ENCODE measurements at regions not wholly inside any gene's neighbourhood (a gene's known extent, or its start where the extent isn't known, plus 50 kb on each side); places are given as distances from the start of the nearest gene placed in this dataset.

DNA sequence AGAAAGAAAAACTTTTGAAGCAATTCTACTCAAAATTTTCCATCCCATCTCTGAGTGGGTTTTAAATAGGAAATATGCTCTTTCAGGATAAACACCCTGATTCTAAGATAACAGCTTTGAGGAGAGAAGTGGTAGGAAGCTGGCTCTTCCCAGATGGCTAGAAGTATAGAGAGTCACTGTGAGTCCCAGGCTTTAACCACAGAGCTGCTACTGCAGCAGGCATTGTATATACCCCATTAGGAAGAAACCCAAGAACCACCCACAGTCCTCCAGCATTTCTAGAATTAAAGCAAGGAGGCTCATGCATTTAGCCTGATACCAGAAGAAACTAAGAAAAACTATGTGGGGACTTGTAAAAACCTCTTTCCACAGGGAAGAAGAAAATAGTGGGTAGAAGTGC, 1405.6 kb upstream of the TENM4 start:
- in situ Hi-C loops (cut with MboI; ENCODE audit: low pct_unique_long_range_greater_than_20kb, low sequenced_read_pairs): no loop called here
- DNase-seq: no peak

DNA sequence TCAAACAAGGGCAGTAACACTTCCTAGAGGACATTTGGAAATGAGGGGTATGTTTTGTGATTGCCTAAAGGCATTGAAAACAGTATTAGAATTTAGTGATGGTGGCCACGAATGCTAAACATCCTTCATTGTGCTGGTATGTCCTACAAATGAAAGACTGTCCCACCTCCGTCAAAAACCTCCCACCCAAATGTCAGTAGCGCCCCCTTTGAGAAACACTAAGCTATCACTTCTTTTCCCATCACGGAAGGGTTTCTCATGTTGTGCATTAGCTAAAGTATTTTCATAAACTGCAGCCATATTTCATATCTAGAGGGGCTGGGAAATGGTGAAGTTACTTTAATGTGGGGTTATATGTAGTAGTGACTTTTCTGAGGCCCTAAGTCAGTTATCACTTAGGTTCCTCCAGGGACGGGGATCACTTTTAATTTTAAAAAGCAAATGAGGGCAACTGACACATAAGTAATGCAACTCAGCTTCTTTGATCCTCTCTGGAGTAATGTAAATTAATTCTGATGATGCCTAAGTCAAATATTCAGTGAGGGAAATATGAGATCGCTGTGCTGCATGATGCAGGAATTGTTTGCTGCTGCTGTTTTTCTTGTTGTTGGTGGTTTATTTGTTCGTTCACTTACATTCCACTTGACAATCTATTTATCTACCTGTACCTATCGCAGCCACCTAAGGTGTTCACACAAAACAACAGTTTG, 1403.4 kb upstream of the TENM4 start:
- in situ Hi-C loops (cut with MboI; ENCODE audit: low pct_unique_long_range_greater_than_20kb, low sequenced_read_pairs): no loop called here

DNA sequence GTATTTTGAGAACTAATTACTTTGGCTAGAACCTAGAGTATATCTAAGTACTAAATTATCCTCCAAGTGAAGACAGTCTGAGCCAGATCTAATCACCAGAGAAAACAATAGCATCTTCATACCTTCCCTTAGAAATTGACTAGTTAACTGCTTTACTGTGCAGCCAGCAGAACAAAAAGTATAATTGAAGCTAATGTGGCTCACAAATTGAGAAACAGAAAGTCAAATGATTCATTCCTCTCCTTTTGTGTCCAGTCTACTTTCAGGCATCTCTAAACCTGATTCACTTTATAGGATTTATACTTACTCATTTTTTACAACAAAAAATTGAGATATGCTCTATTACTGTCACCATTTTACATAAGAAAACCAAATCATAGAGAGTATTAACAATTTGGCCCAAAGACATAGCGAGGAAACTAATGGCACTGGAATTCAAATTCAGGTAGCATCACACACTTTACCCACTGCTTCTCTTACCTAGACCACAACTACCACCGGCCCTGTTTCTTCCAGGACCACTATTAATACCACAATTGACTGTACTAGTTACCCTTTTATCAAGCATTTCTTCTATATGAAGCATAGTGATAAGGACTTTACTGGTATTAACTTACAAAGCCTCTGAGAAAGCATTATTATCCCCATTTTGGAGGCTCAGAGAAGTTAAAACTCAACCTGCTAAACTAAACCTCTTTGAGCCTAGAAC, 1402.6 kb upstream of the TENM4 start:
- in situ Hi-C loops (cut with MboI; ENCODE audit: low pct_unique_long_range_greater_than_20kb, low sequenced_read_pairs): no loop called here
- no peak for DNase-seq

More for the DNA sequence above, 1403.4 kb upstream of the TENM4 start:
- DNase-seq: no peak

DNA sequence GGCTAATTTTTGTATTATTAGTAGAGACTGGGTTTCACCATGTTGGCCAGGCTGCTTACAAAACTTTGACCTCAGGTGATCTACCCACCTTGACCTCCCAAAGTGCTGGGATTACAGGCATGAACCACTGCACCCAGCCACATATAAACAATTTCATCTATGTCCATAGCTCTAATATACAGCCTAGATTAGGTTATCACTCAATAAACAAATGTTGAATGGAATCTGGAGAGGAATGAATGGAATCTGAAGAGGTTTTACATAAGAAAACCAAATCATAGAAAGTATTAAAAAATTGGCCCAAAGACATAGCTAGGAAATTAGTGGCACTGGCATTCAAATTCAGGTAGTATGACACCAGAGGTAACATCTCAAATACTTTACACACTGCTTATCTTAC, 1401.4 kb upstream of the TENM4 start:
- in situ Hi-C loops (cut with MboI; ENCODE audit: low pct_unique_long_range_greater_than_20kb, low sequenced_read_pairs): no loop called here
- DNase-seq: no peak

DNA sequence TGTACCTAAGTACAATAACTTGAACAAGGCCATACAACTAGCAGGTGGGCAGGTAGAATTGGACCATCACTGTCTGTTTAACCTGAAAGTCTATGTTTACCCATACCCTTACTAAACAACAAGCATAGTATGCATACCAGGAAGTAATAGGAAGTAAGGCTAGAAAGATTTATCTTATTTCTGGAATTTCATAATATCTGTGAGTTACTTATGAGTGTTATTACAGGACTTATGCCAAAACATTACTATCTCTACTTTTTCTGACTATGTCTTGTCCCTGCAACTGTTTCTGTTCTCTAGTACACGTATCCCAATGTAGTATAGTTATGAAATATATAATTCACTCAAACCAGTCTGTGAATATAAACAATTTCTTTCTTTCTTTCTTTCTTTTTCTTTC, 1400.8 kb upstream of the TENM4 start:
- in situ Hi-C loops (cut with MboI; ENCODE audit: low pct_unique_long_range_greater_than_20kb, low sequenced_read_pairs): no loop called here
- DNase-seq: no peak

DNA sequence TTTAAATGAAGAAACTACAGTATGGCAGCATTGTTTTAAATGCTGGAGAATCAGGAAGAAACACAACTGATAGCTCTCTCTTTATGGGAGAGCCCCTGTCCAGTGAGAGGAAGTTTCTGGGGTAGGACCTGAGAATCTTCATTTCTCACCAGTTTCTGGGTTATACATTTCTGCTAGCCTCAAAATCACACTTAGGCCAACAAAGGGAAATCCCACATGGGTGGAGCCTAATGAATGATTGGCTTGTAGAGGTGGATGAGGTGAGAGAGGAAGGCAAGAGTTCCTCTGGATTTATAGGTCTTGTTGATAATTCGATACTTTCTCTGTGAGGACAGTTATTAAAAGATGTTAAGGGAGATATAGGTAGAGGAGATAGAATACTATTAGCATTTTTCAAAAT, 1397.3 kb upstream of the TENM4 start:
- no peak for DNase-seq
- in situ Hi-C loops (cut with MboI; ENCODE audit: low pct_unique_long_range_greater_than_20kb, low sequenced_read_pairs): no loop called here

DNA sequence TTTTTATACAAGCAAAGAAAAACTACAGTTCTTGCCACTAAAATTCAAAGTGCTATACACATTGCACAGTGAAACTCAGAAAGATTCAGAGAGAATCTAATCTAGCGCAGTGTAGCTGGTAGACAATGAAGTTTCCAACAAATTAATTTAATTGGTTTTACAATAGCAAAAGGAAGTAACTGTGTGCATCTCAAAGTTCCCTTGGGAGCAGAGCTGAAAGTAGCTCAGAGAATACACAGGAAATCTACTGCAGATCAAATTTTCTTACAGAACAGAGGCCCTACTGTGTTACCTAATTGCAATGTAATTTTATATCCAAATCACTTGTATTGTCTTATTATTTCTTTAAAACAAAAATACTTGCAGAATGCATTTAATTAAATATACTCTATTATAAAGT, 1396.2 kb upstream of the TENM4 start:
- no peak for DNase-seq
- in situ Hi-C loops (cut with MboI; ENCODE audit: low pct_unique_long_range_greater_than_20kb, low sequenced_read_pairs): no loop called here

DNA sequence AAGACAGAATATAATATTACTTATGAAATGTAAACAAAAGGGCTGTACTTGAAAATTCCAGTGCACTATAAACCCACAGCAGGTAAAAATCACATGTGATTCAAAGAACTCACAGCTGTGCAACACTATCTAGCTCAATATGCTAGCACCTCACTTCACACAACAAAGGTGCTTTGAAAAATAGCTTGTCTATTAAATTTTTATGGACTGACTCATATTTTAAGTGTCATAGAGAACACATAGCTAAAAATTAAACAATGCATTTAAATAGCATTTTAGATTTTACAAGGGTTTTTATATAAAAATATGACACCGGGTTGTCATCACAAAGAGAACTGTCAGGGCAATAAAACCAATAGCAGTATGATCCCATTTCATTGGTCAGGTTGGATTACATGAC, 1390.5 kb upstream of the TENM4 start:
- in situ Hi-C loops (cut with MboI; ENCODE audit: low pct_unique_long_range_greater_than_20kb, low sequenced_read_pairs): no loop called here
- DNase-seq: no peak

DNA sequence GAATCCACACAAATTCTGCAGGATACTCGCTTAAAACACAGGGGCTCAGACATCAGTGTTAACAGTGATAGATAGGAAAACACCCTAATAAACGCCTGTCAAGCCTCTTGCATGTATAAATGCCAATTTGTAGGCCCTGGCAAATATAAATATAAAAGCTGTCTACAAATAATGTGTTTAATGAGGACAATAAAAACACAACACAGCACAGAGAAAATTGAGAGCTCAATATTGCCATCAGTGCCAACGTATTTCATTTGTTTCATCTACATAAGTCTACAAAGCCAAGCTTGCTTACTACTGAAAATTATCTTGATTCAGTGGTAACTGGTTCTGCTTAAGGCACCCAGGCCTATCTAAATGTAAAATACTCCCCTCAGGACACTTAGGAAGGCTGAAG, 1387.0 kb upstream of the TENM4 start:
- no peak for DNase-seq
- in situ Hi-C loops (cut with MboI; ENCODE audit: low pct_unique_long_range_greater_than_20kb, low sequenced_read_pairs): no loop called here

DNA sequence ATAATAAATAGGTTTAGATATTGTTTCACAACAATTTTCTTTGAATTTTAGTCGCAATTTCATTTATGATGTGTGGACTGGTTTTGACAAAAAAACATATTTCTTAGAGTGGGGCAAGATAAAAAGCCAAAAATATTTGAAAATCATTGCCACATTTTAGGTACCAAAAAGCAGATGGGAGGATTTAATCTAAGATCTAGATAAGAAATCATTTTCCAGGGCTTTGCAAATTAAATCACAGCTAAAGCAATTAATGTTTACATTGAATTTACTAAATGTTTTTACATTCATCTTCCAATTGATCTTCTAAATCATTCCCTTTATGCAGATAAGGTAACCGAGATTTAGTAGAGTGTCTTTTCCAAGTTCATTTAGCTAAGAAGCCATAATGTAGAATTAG, 1386.0 kb upstream of the TENM4 start:
- in situ Hi-C loops (cut with MboI; ENCODE audit: low pct_unique_long_range_greater_than_20kb, low sequenced_read_pairs): no loop called here
- no peak for DNase-seq

DNA sequence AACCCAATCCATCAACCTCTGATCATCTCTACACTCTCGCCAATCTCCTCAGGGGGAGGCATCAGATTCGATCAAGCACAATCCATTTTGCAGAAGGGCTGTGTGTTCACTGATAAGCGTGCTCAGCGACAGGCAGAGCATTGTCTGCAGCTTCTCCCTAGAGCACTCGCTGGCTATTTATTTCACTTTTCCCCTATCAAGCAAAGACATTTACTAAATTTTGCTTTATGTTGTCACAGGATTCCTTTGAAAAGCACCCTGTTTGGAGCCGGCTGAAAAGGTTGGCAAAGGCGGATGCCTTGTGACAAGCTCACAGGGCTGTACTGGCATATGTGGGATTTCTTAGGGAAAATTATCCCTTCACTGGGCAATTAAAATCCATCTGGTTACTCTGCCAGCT, 1381.5 kb upstream of the TENM4 start:
- in situ Hi-C loops (cut with MboI; ENCODE audit: low pct_unique_long_range_greater_than_20kb, low sequenced_read_pairs): no loop called here
- DNase-seq: no peak

DNA sequence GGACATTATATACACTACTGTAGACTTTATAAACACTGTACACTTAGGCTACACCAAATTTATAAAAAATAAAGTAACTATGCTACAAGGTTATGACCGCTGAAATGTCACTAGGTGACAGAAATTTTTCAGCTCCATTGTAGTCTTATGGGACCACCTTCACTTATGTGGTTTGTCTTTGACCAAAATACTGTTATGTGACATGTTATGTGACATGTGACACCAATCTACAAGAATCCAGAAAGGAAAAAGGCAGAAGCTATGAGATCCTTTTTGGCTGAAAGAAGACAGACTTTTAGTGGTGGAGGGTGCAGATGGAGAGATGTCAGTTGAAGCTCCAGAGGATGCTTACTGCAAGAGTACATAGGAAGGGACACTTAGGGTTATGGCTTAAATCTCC, 1378.4 kb upstream of the TENM4 start:
- DNase-seq: no peak
- in situ Hi-C loops (cut with MboI; ENCODE audit: low pct_unique_long_range_greater_than_20kb, low sequenced_read_pairs): no loop called here

DNA sequence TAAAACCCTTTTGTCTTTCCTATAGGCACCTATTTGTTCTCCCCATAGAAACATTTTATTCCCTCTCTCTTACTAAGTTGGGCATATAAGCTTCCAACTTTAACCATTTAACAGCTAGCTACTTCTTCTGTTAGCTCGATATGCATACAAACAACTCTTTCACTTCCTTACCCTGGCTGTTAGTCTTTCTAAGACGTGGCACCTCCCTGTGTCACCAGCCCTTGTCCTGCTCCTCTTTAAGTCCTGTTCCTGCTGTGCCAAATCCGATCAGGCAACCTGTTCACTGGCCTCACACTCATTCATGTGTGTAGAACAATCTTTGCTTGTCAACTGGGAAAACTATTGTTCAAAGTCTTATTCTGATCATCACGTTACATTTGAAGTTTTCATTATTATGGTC, 1376.1 kb upstream of the TENM4 start:
- in situ Hi-C loops (cut with MboI; ENCODE audit: low pct_unique_long_range_greater_than_20kb, low sequenced_read_pairs): no loop called here
- no peak for DNase-seq

DNA sequence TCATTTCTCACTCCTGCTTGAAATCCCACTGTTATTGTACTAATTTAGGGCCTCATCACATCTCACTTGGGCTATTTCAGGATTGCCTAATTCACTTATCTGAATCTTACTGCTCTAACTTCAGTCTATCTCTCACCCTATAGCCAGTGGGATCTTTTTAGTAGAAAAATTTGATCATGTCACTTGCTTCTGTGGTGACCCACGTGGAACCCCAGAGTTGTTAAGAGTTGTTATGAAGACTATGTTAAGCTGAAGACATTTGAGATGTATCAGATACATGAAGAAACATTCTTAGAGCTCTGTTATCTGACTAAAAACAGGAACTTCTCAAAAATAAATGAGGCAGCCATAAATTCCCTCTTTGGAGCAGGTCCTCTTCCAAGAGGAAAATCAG, 1375.6 kb upstream of the TENM4 start:
- DNase-seq: no peak
- in situ Hi-C loops (cut with MboI; ENCODE audit: low pct_unique_long_range_greater_than_20kb, low sequenced_read_pairs): no loop called here

DNA sequence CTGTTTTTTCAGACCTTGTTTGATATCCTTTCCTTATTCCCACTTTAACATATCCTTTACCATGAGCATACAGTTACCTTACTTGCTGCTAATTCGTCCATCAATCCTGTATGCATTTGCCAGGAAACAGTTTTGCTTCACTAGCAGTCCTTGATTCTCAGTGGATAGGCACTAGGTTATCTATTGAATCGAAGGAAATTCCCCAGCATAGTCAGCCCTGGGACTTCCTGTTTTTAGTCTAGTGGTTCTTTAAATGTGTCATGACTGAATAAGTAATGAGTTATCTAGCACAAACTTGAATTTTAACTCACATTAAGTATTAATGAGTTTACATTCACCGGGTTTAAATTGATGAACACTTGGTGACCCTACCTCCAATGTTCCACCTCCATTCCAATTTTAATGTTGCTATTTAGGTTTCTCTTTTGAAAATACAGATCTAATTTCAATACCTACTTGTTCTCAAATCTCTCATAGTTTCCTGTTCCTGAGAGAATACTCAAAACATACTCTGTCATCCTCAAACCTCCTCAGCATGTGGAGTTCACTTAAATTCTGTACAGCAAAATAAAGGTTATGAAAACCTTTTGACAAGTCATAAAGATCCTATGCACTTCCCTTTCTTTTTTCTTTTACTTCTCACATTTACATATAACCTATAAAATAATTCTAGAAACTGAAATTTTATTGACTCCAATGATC, 1375.1 kb upstream of the TENM4 start:
- in situ Hi-C loops (cut with MboI; ENCODE audit: low pct_unique_long_range_greater_than_20kb, low sequenced_read_pairs): no loop called here
- DNase-seq: peak; percentile 18

DNA sequence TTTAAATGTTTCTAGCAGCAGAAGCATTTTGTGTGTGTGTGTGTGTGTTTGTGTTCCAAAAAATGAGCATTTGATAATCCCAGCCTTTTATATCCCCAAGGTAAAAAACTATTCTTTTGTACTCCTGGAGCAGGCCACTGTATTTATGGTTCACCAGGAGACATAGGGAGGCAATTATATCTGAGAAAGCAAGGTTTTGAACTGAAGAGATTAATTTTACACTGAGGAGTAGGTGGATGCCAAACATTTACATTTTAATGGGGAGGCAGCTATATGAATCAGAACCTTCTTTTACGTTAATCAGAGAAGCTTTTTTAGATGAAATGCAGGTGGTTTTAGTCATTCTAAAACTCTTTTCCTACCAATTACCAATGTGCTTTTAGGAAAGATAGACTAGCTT, 1374.0 kb upstream of the TENM4 start:
- in situ Hi-C loops (cut with MboI; ENCODE audit: low pct_unique_long_range_greater_than_20kb, low sequenced_read_pairs): no loop called here
- DNase-seq: no peak

DNA sequence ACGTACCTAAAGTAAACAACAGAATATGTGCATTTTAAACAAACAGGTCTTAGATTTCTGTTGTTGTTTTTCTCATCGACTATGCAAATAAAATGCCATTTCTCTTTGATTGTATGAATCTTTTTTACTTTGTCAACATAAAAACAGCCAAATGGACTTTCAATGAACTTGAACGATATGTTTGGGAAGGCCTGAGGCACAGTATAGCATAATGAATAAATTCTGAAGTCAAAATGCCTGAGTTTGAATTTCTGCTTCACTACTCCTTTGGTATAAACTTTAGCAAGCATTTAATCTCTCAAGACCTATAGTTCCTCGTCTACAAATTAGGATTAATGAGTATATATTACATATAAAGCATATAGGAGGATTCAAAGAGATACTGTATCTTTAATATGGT, 1369.9 kb upstream of the TENM4 start:
- no peak for DNase-seq
- in situ Hi-C loops (cut with MboI; ENCODE audit: low pct_unique_long_range_greater_than_20kb, low sequenced_read_pairs): no loop called here

DNA sequence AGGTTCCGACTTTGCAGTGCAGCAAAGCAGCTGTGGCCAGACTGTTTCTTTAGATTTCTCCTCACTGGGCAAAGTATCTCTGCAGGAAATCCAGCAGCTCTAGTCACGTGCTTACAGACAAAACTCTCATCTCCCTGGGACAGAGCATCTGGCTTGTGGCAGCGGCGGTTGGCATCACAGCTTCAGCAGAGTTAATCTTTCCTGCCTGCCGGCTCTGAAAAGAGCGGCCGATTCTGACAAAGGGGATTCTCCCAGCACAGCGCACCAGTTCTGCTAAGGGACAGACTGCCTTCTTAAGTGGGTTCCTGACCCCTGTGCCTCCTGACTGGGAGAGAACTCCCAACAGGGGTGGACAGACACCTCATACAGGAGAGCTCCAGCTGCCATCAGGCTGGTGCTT, 1357.3 kb upstream of the TENM4 start:
- DNase-seq: no peak
- in situ Hi-C loops (cut with MboI; ENCODE audit: low pct_unique_long_range_greater_than_20kb, low sequenced_read_pairs): no loop called here

DNA sequence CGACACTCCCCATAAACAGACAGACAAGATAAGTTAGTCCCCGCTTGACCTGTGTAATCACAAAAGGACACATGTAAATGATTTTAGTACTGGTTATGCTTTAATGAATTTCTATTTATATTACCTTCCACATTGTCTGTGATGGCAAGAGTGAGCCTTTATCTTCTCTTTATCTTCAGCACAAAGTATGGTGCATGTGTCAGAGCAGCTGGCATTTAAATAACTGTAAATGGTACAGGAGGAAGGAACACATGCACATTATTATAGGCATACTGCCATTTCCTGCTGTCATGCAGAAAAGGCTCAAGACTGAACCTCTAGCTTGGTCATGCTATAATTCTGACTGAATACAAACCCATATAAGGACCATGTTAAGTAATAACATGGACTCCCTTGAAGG, 1342.7 kb upstream of the TENM4 start:
- no peak for DNase-seq
- in situ Hi-C loops (cut with MboI; ENCODE audit: low pct_unique_long_range_greater_than_20kb, low sequenced_read_pairs): no loop called here

DNA sequence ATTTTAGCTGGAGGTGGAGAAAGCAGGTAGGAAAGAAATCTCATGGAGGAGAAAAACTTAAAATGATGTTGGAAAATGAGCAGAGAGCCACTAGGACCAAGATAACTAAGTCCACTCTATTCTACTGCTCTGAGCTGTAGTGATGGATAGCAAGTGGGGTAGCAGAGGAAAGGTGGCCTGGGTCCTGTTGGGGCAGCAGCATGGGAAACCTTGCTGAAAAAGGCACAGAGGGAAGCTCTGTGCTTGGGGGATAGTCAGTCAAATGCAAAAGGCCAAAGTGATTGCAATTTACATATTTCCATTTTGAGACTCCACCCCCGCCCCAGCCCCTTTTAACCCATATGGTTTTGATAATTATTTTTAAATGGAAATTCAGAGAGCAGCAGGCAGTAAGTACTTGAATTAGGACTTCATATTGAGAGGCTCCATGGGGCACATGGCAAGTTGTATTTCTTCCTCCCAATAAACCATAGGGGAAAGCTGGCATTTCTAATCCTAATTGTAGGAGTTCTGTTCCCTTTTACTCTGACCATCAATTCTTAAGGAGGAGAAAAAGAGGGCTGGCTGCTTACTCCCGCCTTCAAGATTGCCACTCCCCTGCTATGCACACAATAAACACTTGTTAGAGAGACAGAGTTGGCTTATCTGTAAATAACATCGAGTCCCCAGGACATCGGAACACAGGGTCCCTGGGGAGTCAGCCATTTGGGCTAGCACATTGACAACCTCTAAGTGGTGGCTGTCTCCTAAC, 1341.5 kb upstream of the TENM4 start:
- DNase-seq: no peak
- in situ Hi-C loops (cut with MboI; ENCODE audit: low pct_unique_long_range_greater_than_20kb, low sequenced_read_pairs): no loop called here
